ENCODE measurements at regions not wholly inside any gene's neighbourhood (a gene's known extent, or its start where the extent isn't known, plus 50 kb on each side); places are given as distances from the start of the nearest gene placed in this dataset.

GRCh38 chr4:16969696-16970135 is 71.3 kb upstream of the LDB2 start:
- DNase-seq (ENCODE audit: low read depth, low spot score) (no peak), FAIRE-seq (no peak)
- H3K9me3 ChIP-seq (ENCODE audit: control insufficient read depth, low read depth, low read length), result no peaks in the 10 kb centered on the region
- no peaks in the 10 kb centered on the region for H3K9me1 ChIP-seq (ENCODE audit: control insufficient read depth, extremely low read depth, insufficient read depth, low read length)
- H4K20me1 ChIP-seq (ENCODE audit: control insufficient read depth, extremely low read depth, insufficient read depth, low read length), result no peaks in the 10 kb centered on the region
- H3K36me3 ChIP-seq (ENCODE audit: control insufficient read depth in 2 of 2, extremely low read depth in 1 of 2, insufficient read depth in 2 of 2, low read length in 2 of 2), result no peaks in the 10 kb centered on the region
- no peak overlapping the region for H2AFZ ChIP-seq (ENCODE audit: control insufficient read depth, low read length)
- no peak overlapping the region for H3K4me2 ChIP-seq (ENCODE audit: control insufficient read depth, extremely low read depth, insufficient read depth, low read depth, low read length)
- no peaks in the 10 kb centered on the region for H3K79me2 ChIP-seq (ENCODE audit: control insufficient read depth, insufficient read depth, low read length)
- no peaks in the 10 kb centered on the region for H3K27me3 ChIP-seq (ENCODE audit: control insufficient read depth, extremely low read depth, insufficient read depth, low read length)
- TF ChIP-seq CTCF (optimal IDR thresholded peaks at IDR 0.05 in 1 of 3, IDR thresholded peaks at IDR 0.05 in 1 of 3, conservative IDR thresholded peaks at IDR 0.05 in 1 of 3; ENCODE audit: extremely low read depth in 1 of 3, insufficient read depth in 2 of 3, low read length in 3 of 3) (no peak), EZH2 (IDR thresholded peaks at IDR 0.05; ENCODE audit: low read length) (no peak)
- H3K27ac ChIP-seq (ENCODE audit: control insufficient read depth, insufficient read depth, low read length), result no peak overlapping the region
- no peak overlapping the region for H3K4me3 ChIP-seq (ENCODE audit: control insufficient read depth in 2 of 3, extremely low read depth in 1 of 3, insufficient read depth in 2 of 3, low read depth in 1 of 3, low read length in 3 of 3)
- H3K4me1 ChIP-seq (ENCODE audit: control insufficient read depth, extremely low read depth, insufficient read depth, low read length), result no peaks in the 10 kb centered on the region
- dilution Hi-C loops (cut with MboI; ENCODE audit: extremely low pct_ligation_motif_present, low sequenced_read_pairs), result no loop called here
- H3K9ac ChIP-seq (ENCODE audit: control insufficient read depth, extremely low read depth, insufficient read depth, low read length), result no peak overlapping the region

GRCh38 chr4:16967722-16968121 is 69.3 kb upstream of the LDB2 start:
- no peak overlapping the region for H3K9ac ChIP-seq (ENCODE audit: control insufficient read depth, extremely low read depth, insufficient read depth, low read length)
- no peak for TF ChIP-seq EZH2 (IDR thresholded peaks at IDR 0.05; ENCODE audit: low read length)
- no peak for TF ChIP-seq CTCF (optimal IDR thresholded peaks at IDR 0.05 in 1 of 3, IDR thresholded peaks at IDR 0.05 in 1 of 3, conservative IDR thresholded peaks at IDR 0.05 in 1 of 3; ENCODE audit: extremely low read depth in 1 of 3, insufficient read depth in 2 of 3, low read length in 3 of 3)
- H3K9me1 ChIP-seq (ENCODE audit: control insufficient read depth, extremely low read depth, insufficient read depth, low read length), result no peaks in the 10 kb centered on the region
- no peak overlapping the region for H3K4me3 ChIP-seq (ENCODE audit: control insufficient read depth in 2 of 3, extremely low read depth in 1 of 3, insufficient read depth in 2 of 3, low read depth in 1 of 3, low read length in 3 of 3)
- H3K79me2 ChIP-seq (ENCODE audit: control insufficient read depth, insufficient read depth, low read length), result no peaks in the 10 kb centered on the region
- no peak overlapping the region for H2AFZ ChIP-seq (ENCODE audit: control insufficient read depth, low read length)
- H3K27me3 ChIP-seq (ENCODE audit: control insufficient read depth, extremely low read depth, insufficient read depth, low read length), result no peaks in the 10 kb centered on the region
- H3K9me3 ChIP-seq (ENCODE audit: control insufficient read depth, low read depth, low read length), result no peaks in the 10 kb centered on the region
- no peaks in the 10 kb centered on the region for H4K20me1 ChIP-seq (ENCODE audit: control insufficient read depth, extremely low read depth, insufficient read depth, low read length)
- H3K27ac ChIP-seq (ENCODE audit: control insufficient read depth, insufficient read depth, low read length), result no peak overlapping the region
- no peaks in the 10 kb centered on the region for H3K4me1 ChIP-seq (ENCODE audit: control insufficient read depth, extremely low read depth, insufficient read depth, low read length)
- H3K36me3 ChIP-seq (ENCODE audit: control insufficient read depth in 2 of 2, extremely low read depth in 1 of 2, insufficient read depth in 2 of 2, low read length in 2 of 2), result no peaks in the 10 kb centered on the region
- DNase-seq (ENCODE audit: low read depth, low spot score) (no peak), FAIRE-seq (no peak)
- dilution Hi-C loops (cut with MboI; ENCODE audit: extremely low pct_ligation_motif_present, low sequenced_read_pairs), result no loop called here
- H3K4me2 ChIP-seq (ENCODE audit: control insufficient read depth, extremely low read depth, insufficient read depth, low read depth, low read length), result no peak overlapping the region

All from keratinocyte (primary cell).